NCI-H2029 treated with DMSO at 0.1 percent for 48 hours (cell line): ENCODE measurements at regions not wholly inside any gene's neighbourhood (a gene's known extent, or its start where the extent isn't known, plus 50 kb on each side); places are given as distances from the start of the nearest gene placed in this dataset.

Experiments used
- DNase-seq: peaks from one replicate; lab custom pipeline; 2025; lab: John Stamatoyannopoulos, UW

GRCh38 chr1:204736836-204737235 is 51.3 kb upstream of the LRRN2 start:
- DNase-seq = peak; percentile 64

GRCh38 chr1:204738506-204738905 is 53.0 kb upstream of the LRRN2 start:
- DNase-seq = no peak

GRCh38 chr1:204740354-204740753 is 54.8 kb upstream of the LRRN2 start:
- DNase-seq = no peak

- no peak for DNase-seq
These were observed 55.9 kb upstream of the LRRN2 start for GRCh38 chr1:204741440-204741839.

- no peak for DNase-seq
These were observed 57.2 kb upstream of the LRRN2 start for GRCh38 chr1:204742676-204743251.

- DNase-seq = no peak
These were observed 58.7 kb upstream of the LRRN2 start for GRCh38 chr1:204744107-204744779.

- peak; percentile 43 for DNase-seq
These were observed 61.4 kb upstream of the LRRN2 start for GRCh38 chr1:204746838-204747442.

- no peak for DNase-seq
These were observed 65.9 kb upstream of the LRRN2 start for GRCh38 chr1:204751480-204751879.

- DNase-seq = no peak
These were observed 66.5 kb upstream of the LRRN2 start for GRCh38 chr1:204751883-204752687.

- no peak for DNase-seq
These were observed 67.1 kb upstream of the LRRN2 start for GRCh38 chr1:204752688-204753040.

GRCh38 chr1:204754821-204755220 is 69.3 kb upstream of the LRRN2 start:
- DNase-seq = no peak

GRCh38 chr1:204756349-204756748 is 70.8 kb upstream of the LRRN2 start:
- DNase-seq = no peak

GRCh38 chr1:204756811-204757210 is 71.3 kb upstream of the LRRN2 start:
- DNase-seq = no peak

- no peak for DNase-seq
These were observed 73.1 kb upstream of the LRRN2 start for GRCh38 chr1:204758601-204759000.

- DNase-seq = no peak
These were observed 74.8 kb upstream of the LRRN2 start for GRCh38 chr1:204760350-204760749.

- DNase-seq = no peak
These were observed 75.2 kb upstream of the LRRN2 start for GRCh38 chr1:204760757-204761156.

- DNase-seq = peak; percentile 25
These were observed 78.4 kb upstream of the LRRN2 start for GRCh38 chr1:204763773-204764427.

- DNase-seq = no peak
These were observed 84.5 kb upstream of the LRRN2 start for GRCh38 chr1:204769997-204770396.

GRCh38 chr1:204771358-204771757 is 85.8 kb upstream of the LRRN2 start:
- no peak for DNase-seq

- no peak for DNase-seq
These were observed 87.7 kb upstream of the LRRN2 start for GRCh38 chr1:204773246-204773645.

GRCh38 chr1:204775546-204775945 is 90.0 kb upstream of the LRRN2 start:
- DNase-seq = no peak

- no peak for DNase-seq
These were observed 92.1 kb upstream of the LRRN2 start for GRCh38 chr1:204777591-204777990.
